HG02973 (cell line): ENCODE measurements at regions not wholly inside any gene's neighbourhood (a gene's known extent, or its start where the extent isn't known, plus 50 kb on each side); places are given as distances from the start of the nearest gene placed in this dataset.

Experiments
- ATAC-seq: cut with Tn5 transposase; IDR thresholded peaks from one replicate; pipeline ENCODE4 v1.9.1; 2021; ENCODE audit warnings: moderate library complexity; ENCODE audit not compliant: unreplicated experiment

- no peak for ATAC-seq
These were observed 349.1 kb downstream of the LIG4 start for GRCh38 chr13:107866032-107866940.

- no peak for ATAC-seq
These were observed 349.7 kb downstream of the LIG4 start for GRCh38 chr13:107865643-107866031.

DNA sequence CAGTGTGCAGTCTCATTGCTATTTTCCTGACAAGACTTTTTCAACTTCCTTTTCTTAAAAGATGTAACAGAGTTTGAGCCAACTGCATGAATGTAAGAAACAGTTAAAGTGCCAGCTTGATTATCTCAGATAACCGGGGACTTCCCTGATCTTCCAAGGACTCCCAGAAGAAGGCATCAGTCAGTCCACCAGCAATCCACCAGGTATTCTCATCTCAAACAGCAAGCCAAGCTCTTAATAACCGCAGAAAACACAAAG is 350.1 kb downstream of the LIG4 start:
- ATAC-seq: no peak

DNA sequence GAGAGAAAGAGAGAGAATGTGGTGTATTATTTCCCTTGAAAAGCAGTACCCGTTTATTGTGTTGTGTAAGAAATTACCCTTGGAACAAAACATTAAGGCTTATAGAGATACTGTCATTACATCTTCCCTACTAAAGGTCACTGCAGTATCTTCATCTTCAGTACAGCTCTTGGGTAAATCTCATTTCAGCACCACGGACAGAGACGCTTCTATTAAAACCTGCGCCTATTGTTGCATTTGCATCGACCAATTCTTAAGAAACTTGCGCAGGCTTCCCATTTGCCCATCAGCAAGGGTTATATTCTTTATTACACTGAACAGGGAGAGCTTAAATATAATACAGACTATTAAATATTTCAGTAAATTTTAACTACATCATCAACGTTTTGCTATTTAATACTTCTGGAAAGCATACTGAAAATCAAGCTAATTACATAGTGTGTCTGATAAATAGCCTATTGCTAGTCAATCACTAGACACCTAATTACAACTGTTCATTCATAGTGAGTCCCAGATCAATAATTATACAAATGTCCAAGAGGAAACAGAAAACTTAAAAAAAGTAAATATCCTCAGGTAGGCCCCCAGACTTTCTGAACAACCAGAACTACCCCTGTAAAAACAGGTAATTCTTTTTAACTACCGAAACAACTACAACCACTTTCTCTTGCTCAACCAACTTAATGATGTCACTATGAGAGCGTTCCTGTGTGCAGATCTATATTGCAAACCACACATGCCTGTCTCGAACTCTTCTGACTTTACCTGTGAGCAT is 350.6 kb downstream of the LIG4 start:
- no peak for ATAC-seq

DNA sequence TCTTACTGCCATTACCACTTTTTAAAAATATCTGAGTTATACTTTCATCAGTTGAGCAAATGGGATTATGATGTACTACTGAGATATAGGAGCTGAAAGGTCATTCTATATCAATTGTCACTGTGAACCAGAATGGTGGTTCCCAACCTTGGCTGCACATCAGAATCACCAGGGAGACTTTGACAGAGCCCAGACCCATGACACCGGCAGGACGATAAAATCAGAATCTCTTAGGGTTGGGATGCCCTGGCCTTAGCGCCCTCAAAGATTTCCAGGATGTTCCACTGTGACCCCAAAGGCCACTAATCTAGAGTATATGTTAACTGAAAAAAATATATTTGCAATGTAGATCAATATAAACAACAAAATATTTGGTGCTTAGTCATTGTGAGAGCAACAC is 355.1 kb downstream of the LIG4 start:
- ATAC-seq: no peak

DNA sequence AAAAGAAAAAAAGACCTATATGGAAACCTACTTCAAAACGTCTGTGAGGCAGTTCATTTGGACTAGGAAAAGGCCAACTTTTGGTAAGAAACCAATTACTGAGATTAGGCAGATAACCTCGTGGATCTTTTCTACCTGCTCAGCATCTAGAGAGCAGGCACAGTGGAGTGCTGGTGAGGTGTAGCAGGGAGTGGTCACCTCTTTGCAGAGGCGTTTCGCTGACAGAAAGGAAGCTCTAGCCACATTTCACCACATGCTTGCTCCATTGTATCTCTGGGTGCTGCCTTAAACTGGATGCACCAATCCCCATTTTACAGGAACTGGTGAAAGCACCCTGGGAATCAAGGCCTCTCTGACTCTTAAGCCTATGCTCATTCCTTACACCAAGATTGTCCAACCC is 360.5 kb downstream of the LIG4 start:
- no peak for ATAC-seq

GRCh38 chr13:107852072-107852471 is 363.3 kb downstream of the LIG4 start:
- no peak for ATAC-seq

DNA sequence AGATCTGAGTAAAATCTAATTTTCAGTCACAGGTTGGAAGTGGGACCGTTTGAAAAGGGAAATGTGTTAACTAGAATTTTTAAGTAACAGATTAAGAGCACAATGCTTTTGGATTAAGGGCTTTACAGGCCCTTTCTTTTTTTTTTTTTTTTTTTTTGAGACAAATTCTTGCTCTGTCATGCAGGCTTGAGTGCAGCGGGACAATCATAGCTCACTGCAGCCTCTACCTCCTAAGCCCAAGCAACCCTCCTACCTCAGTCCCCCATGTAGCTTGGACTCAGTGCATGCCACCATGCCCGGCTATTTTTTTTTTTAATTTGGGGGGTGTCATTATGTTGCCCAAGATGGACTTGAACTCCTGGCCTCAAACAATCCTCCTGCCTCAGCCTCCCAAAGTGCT is 363.7 kb downstream of the LIG4 start:
- no peak for ATAC-seq

GRCh38 chr13:107847406-107847805 is 367.9 kb downstream of the LIG4 start:
- no peak for ATAC-seq

DNA sequence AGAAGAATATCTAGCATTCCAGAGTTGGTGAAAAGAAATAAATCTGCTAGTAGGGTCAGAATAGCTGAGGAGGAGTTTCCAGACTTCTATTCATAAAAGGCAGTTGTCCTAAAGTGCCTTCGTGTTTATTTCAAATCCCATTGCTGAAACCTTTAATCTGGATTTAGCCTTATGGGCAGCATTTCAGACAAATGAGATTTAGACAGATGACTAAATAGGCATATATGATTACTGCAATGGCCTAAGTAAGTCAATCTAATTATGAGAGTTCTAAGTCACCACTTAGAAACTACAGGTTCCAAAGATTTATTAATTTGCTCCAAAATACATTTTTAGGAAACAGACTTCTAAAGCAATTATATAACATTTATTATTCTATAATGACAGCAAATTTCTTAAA is 368.7 kb downstream of the LIG4 start:
- ATAC-seq: no peak

GRCh38 chr13:107845911-107846310 is 369.4 kb downstream of the LIG4 start:
- ATAC-seq: no peak

GRCh38 chr13:107843681-107844080 is 371.7 kb downstream of the LIG4 start:
- no peak for ATAC-seq

- no peak for ATAC-seq
These were observed 372.1 kb downstream of the LIG4 start for GRCh38 chr13:107843281-107843680.

- no peak for ATAC-seq
These were observed 372.7 kb downstream of the LIG4 start for GRCh38 chr13:107842562-107843180.

DNA sequence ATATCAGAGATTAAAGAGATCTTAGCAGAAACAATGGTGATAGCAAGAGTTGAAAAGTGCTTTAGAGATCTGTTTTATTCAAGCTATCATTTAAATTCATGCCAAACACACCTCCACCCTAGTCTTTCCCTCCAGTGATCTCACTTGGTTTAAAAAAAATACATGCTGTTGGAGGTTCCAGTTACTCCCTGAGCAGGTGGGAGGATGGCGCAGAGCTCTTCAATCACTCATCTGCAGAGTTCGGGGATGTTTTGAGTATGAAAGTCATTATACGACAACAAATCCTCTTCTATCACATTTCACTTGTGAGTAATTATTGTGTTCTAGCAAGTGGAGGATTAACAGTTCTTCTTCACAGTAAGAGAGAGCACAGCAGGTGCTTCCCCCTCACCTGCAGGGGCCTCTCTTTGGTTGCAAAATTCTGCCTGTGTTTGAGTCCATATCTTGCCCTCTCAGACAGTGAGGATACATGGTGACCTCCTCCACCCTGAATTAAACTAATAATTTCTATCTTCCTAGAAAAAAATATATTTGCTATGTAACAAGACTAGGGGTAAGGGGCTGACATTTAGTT is 376.7 kb downstream of the LIG4 start:
- no peak for ATAC-seq

GRCh38 chr13:107836685-107837084 is 378.7 kb downstream of the LIG4 start:
- no peak for ATAC-seq

DNA sequence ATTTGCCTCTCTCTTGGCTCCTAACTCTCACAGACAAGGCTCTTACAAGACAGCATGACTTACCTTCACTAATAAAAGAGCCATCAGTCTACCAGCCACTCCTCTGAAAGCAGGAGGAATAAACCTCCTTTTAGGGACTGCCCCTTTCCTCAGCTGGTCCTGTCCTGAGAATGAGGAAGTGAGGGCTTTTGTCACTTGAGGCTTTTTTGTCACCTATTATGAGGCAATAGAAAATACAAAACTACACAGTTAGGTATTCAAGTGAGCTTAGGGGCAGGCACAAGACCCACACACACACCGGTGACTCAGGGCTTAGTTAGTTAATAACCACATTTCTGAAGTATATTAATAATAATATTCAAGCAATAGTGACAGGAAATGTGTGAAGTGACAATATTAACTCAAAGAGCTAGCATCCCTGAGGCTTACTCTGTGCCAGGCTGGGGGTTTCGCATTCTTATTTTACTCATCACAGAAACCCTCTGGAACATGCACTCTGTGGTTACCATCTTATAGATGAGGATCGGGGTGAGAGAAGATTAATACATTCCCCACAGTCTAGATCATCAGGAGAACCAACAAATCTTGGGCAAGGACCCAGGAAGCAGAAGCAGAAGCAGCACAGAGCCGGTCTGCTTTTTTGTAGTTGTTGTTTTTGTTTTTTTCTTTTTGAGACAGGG is 379.9 kb downstream of the LIG4 start:
- no peak for ATAC-seq

- ATAC-seq: no peak
These were observed 380.6 kb downstream of the LIG4 start for GRCh38 chr13:107834717-107835116.

DNA sequence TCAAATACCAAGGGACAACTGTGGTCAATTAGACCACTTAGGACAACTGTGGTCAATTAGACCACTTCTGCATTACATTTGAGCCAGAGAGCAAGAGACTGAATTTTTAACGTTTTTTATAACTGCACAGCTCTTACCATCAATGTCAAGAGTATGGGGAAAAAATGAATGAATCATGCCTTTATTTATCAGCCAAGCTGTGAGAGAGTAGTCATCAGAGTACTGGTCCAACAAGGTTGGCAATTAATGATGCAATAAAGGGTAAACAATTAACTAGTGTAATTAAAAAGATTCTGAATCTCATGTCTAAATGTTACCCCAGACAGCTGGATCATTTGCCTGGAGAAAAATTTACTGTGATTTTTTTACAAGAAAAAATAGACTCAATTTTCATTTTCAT is 381.1 kb downstream of the LIG4 start:
- ATAC-seq: no peak

DNA sequence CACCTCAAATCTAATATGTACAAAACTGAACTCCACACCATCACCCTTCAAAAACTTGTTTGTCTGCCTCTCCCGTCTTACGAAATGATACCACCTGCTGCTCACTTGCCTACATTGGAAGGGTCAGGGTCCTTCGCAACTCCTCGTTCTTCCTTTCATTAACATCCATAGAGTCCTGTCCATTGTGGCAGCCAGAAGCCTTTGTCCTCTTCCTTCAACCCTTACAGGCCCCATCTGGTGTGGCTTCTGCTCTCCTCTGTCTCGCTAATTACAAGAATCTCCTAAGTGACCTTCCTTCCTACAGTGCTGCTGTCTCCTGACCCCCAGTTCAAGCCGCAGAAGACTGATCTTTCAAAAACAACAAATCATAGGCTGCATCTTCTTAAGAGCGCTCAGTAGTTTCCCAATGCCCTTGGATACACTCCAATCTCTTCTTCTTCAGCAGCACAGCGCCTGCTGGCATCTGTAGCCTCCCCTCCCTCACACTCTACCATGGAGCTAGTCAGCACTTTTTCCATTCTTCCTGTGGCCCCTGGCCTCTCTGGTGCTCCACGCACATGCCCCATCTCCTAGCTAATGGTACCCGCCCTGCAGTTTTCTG is 382.7 kb downstream of the LIG4 start:
- no peak for ATAC-seq

DNA sequence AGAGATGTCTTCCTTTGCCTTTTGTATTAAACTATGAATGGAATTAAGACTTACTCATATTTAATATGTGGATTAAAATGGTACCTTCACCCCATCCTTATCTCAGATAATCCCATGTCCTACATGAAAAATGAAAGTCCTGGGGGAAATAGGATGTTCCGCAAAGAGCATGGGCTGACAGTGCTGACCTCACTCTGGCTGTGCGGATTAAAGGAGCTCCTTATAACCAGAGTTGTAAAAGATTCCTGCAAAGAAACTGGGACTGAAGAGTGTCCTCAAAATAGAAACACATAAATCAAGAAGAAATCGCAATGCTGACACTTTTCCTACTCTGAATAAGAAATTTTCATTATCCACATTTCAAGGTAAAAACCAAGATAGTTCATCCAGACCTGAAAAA is 384.5 kb downstream of the LIG4 start:
- ATAC-seq: no peak
